HepG2 (cell line): ENCODE measurements at regions not wholly inside any gene's neighbourhood (a gene's known extent, or its start where the extent isn't known, plus 50 kb on each side); places are given as distances from the start of the nearest gene placed in this dataset.
A peak's percentile ranks its signal among the peaks of the same experiment; 100 is the strongest.

Source experiments
- ATAC-seq: fragments of 200-7000 bp; cut with Tn5 transposase; 3 replicates; pipeline ENCODE4 v1.9.1; 2020; ENCODE audit warnings: mild to moderate bottlenecking, moderate library complexity
- BruUV-seq: library from RNA; stranded (reverse); fragments of 400-500 nt; replicated peaks from 2 replicates; lab custom pipeline; 2021; lab: Mats Ljungman, UMichigan
- CTCF ChIA-PET: fragments of 300-600 bp; formaldehyde crosslinking; extraction: SDS; loops from one replicate; lab custom pipeline; 2021; ENCODE audit warnings: low total read pairs, inconsistent platforms, low intra/inter-chr PET ratio; lab: Yijun Ruan, JAX
- POLR2A ChIA-PET: fragments of 350-600 bp; sonication (Branson Sonifier 250); formaldehyde crosslinking; loops from one replicate; lab custom pipeline; 2020; ENCODE audit warnings: antibody characterized with exemption, inconsistent platforms; lab: Yijun Ruan, JAX
- DNase-seq: peaks from one replicate; pipeline ENCODE4 v3.0.0-alpha.2; 2015; ENCODE audit warnings: low spot score
- FAIRE-seq: peaks from 3 replicates; lab custom pipeline; 2011; peaks lifted over from hg19 to GRCh38; lab: Jason Lieb, UNC
- H2AFZ ChIP-seq: one replicate; pipeline ENCODE4 v1.6.1; 2011; ENCODE audit warnings: low read length, inconsistent platforms
- H3K27ac ChIP-seq: fragments of 300-600 bp; 3 replicates; pipeline ENCODE4 v1.8.0; 2011; ENCODE audit warnings: mixed run types, mild to moderate bottlenecking, mixed read lengths, low read length, inconsistent platforms; ENCODE audit not compliant: insufficient read depth; ENCODE audit errors: extremely low read length
- H3K27me3 ChIP-seq, 2 experiments: fragments of 200-600 bp in 1 of 2; 2 replicates in 1 of 2; 3 replicates in 1 of 2; pipeline versions ENCODE4 v1.6.0 to v1.8.0; 2011; ENCODE audit warnings: low read length in 2 of 2, mild to moderate bottlenecking in 2 of 2, moderate library complexity in 2 of 2, inconsistent platforms in 1 of 2; ENCODE audit not compliant: insufficient read depth in 2 of 2, control insufficient read depth in 1 of 2
- H3K36me3 ChIP-seq, 2 experiments: fragments of 200-600 bp in 1 of 2; replicated peaks in 1 of 2; 2 replicates in 1 of 2; 3 replicates in 1 of 2; pipeline versions ENCODE4 v1.5.1 to v1.8.0; 2011; ENCODE audit warnings: low read length in 2 of 2, inconsistent platforms in 1 of 2; ENCODE audit not compliant: insufficient read depth in 2 of 2, control insufficient read depth in 1 of 2
- H3K4me1 ChIP-seq: 2 replicates; pipeline ENCODE4 v1.5.1; 2012; ENCODE audit warnings: low read length, inconsistent platforms; ENCODE audit not compliant: insufficient read depth
- H3K4me2 ChIP-seq: 2 replicates; pipeline ENCODE4 v1.6.0; 2011; ENCODE audit warnings: low read depth, low read length, inconsistent platforms
- H3K4me3 ChIP-seq, 3 experiments: fragments of 200-600 bp in 1 of 3; sonication (generic), shearing (Covaris generic) in 1 of 3; replicated peaks in 1 of 3; 2 replicates each; pipeline ENCODE4 v1.5.1; 2011 to 2016; ENCODE audit warnings: low read length in 3 of 3, inconsistent platforms in 2 of 3, low read depth in 2 of 3, mild to moderate bottlenecking in 2 of 3, control low read depth in 1 of 3, mixed read lengths in 1 of 3; ENCODE audit not compliant: insufficient read depth in 1 of 3
- H3K79me2 ChIP-seq: one replicate; pipeline ENCODE4 v1.6.1; 2011; ENCODE audit warnings: low read length, inconsistent platforms; ENCODE audit not compliant: insufficient read depth
- H3K9ac ChIP-seq: 2 replicates; pipeline ENCODE4 v1.6.0; 2011; ENCODE audit warnings: mild to moderate bottlenecking, low read depth, low read length, inconsistent platforms; ENCODE audit not compliant: insufficient read depth
- H3K9me3 ChIP-seq: 2 replicates; pipeline ENCODE4 v1.5.1; 2012; ENCODE audit warnings: mild to moderate bottlenecking, low read length
- H4K20me1 ChIP-seq: 2 replicates; pipeline ENCODE4 v1.6.0; 2011; ENCODE audit warnings: inconsistent platforms, mild to moderate bottlenecking, low read length, moderate library complexity; ENCODE audit not compliant: insufficient read depth
- GATAD1 ChIP-seq: IDR thresholded peaks from 2 replicates; pipeline ENCODE4 v1.6.1; 2016; ENCODE audit warnings: missing genetic modification reagents, missing compliant biosample characterization
- MAF1 ChIP-seq: sonication (generic); formaldehyde crosslinking; IDR thresholded peaks from 2 replicates; pipeline ENCODE4 v1.5.0; 2020; ENCODE audit warnings: missing genetic modification reagents, borderline replicate concordance
- MAFF ChIP-seq: IDR thresholded peaks from 2 replicates; pipeline ENCODE4 v1.6.1; 2011; ENCODE audit warnings: low read depth, low read length, improper control_type of control experiment
- MAFK ChIP-seq, 2 experiments: IDR thresholded peaks in 1 of 2; conservative IDR thresholded peaks in 1 of 2; 2 replicates each; pipeline ENCODE4 v1.6.1; 2011; ENCODE audit warnings: improper control_type of control experiment in 2 of 2, low read length in 2 of 2
- MZF1 ChIP-seq: sonication (generic); formaldehyde crosslinking; IDR thresholded peaks from 2 replicates; pipeline ENCODE4 v1.8.1; 2023; ENCODE audit warnings: mild to moderate bottlenecking, missing genetic modification reagents, borderline replicate concordance
- PCBP2 ChIP-seq: fragments of 200-400 bp; formaldehyde crosslinking; optimal IDR thresholded peaks from 2 replicates; pipeline ENCODE3; 2018; ENCODE audit warnings: low read length, low read depth; ENCODE audit not compliant: poor library complexity, severe bottlenecking
- TEAD3 ChIP-seq: optimal IDR thresholded peaks from 2 replicates; pipeline ENCODE3; 2016; ENCODE audit warnings: borderline replicate concordance
- ZBTB7B ChIP-seq: sonication (generic); formaldehyde crosslinking; IDR thresholded peaks from 2 replicates; pipeline ENCODE4 v1.4.0; 2020; ENCODE audit warnings: missing genetic modification reagents
- ZC3H4 ChIP-seq: sonication (generic); formaldehyde crosslinking; IDR thresholded peaks from 2 replicates; pipeline ENCODE4 v1.4.0; 2020; ENCODE audit warnings: missing genetic modification reagents, borderline replicate concordance
- ZNF720 ChIP-seq: sonication (generic); formaldehyde crosslinking; IDR thresholded peaks from 2 replicates; pipeline ENCODE4 v1.4.0; 2020; ENCODE audit warnings: missing genetic modification reagents
- WGBS: methylation state at CpG from one replicate; pipeline ENCODE4 v1.1.6; 2017; ENCODE audit warnings: low lambda C conversion rate; 5-methylcytosine and 5-hydroxymethylcytosine counted together
- in situ Hi-C: cut with HindIII; loops from 2 replicates; pipeline ENCODE4 v1.10.0; 2017; ENCODE audit warnings: low pct_unique_long_range_greater_than_20kb; ENCODE audit not compliant: extremely low pct_ligation_motif_present
- intact Hi-C: fragments of 100-400 bp; cut with micrococcal nuclease; formaldehyde crosslinking; loops from one replicate; pipeline ENCODE4 v1.10.0; 2022; ENCODE audit not compliant: unreplicated experiment
- TF ChIP-seq, protein P1 (sequence below): sonication (generic); formaldehyde crosslinking; IDR thresholded peaks from 2 replicates; pipeline ENCODE4 v1.4.0; 2020; ENCODE audit warnings: mild to moderate bottlenecking, missing genetic modification reagents
- TF ChIP-seq, protein P2 (sequence below): sonication (generic); formaldehyde crosslinking; IDR thresholded peaks from 2 replicates; pipeline ENCODE4 v1.8.0; 2022; ENCODE audit warnings: missing genetic modification reagents, mild to moderate bottlenecking, moderate library complexity, borderline replicate concordance

DNA sequence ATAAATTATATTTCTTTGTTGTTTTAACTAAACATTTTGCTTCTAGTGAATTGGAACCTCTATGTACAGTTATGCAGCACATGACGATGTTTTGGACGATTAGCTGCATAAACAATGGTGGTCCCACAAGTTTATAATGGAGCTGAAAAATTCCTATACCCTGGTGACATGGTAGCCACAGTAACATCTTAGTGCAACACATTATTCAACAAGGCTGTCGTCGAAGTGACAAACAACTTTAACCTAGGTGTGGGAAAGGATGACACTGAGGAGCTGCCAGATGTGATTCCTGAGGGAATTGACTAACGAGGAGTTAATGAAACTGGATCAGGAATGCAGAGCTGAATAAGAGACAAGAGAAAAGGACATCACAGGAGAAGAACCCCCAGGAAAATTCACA, 588.9 kb upstream of the EPHA6 start (continued):
- TF ChIP-seq, protein P1, sequence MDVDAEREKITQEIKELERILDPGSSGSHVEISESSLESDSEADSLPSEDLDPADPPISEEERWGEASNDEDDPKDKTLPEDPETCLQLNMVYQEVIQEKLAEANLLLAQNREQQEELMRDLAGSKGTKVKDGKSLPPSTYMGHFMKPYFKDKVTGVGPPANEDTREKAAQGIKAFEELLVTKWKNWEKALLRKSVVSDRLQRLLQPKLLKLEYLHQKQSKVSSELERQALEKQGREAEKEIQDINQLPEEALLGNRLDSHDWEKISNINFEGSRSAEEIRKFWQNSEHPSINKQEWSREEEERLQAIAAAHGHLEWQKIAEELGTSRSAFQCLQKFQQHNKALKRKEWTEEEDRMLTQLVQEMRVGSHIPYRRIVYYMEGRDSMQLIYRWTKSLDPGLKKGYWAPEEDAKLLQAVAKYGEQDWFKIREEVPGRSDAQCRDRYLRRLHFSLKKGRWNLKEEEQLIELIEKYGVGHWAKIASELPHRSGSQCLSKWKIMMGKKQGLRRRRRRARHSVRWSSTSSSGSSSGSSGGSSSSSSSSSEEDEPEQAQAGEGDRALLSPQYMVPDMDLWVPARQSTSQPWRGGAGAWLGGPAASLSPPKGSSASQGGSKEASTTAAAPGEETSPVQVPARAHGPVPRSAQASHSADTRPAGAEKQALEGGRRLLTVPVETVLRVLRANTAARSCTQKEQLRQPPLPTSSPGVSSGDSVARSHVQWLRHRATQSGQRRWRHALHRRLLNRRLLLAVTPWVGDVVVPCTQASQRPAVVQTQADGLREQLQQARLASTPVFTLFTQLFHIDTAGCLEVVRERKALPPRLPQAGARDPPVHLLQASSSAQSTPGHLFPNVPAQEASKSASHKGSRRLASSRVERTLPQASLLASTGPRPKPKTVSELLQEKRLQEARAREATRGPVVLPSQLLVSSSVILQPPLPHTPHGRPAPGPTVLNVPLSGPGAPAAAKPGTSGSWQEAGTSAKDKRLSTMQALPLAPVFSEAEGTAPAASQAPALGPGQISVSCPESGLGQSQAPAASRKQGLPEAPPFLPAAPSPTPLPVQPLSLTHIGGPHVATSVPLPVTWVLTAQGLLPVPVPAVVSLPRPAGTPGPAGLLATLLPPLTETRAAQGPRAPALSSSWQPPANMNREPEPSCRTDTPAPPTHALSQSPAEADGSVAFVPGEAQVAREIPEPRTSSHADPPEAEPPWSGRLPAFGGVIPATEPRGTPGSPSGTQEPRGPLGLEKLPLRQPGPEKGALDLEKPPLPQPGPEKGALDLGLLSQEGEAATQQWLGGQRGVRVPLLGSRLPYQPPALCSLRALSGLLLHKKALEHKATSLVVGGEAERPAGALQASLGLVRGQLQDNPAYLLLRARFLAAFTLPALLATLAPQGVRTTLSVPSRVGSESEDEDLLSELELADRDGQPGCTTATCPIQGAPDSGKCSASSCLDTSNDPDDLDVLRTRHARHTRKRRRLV: no peak
- TF ChIP-seq, protein P2, sequence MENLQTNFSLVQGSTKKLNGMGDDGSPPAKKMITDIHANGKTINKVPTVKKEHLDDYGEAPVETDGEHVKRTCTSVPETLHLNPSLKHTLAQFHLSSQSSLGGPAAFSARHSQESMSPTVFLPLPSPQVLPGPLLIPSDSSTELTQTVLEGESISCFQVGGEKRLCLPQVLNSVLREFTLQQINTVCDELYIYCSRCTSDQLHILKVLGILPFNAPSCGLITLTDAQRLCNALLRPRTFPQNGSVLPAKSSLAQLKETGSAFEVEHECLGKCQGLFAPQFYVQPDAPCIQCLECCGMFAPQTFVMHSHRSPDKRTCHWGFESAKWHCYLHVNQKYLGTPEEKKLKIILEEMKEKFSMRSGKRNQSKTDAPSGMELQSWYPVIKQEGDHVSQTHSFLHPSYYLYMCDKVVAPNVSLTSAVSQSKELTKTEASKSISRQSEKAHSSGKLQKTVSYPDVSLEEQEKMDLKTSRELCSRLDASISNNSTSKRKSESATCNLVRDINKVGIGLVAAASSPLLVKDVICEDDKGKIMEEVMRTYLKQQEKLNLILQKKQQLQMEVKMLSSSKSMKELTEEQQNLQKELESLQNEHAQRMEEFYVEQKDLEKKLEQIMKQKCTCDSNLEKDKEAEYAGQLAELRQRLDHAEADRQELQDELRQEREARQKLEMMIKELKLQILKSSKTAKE (CRISPR knock-in tag): no peak
- TF ChIP-seq ZNF720 (CRISPR knock-in tag): no peak

DNA sequence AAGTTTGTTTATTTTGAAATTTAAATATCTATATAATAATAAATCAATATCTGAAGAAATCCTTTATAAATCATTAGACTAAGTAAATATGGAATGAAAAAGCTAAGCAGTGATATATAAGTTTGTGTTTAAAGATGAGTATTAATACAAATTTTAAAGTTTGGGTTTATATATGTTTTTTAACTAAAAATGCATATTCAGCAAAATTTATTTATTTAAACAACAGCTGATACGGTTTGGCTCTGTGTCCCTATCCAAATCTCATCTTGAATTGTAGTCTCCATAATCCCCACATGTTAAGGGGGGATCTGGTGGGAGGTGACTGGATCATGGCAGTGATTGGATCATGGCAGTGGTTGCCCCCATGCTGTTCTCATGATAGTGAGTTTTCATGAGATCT, 580.7 kb upstream of the EPHA6 start:
- H3K4me2 ChIP-seq: no peak overlapping the region
- 0% methylated on average over 1 of the region's 1 CpG for WGBS
- no peaks in the 10 kb centered on the region for H3K9me3 ChIP-seq
- no peak overlapping the region for H3K4me3 ChIP-seq
- ATAC-seq (no peak), DNase-seq (no peak), FAIRE-seq (no peak)
- no peak overlapping the region for H3K27ac ChIP-seq
- no peaks in the 10 kb centered on the region for H4K20me1 ChIP-seq
- intact Hi-C loops: no loop called here
- H3K79me2 ChIP-seq: no peaks in the 10 kb centered on the region
- H3K27me3 ChIP-seq: no peaks in the 10 kb centered on the region
- TF ChIP-seq PCBP2: no peak
- TF ChIP-seq ZC3H4 (CRISPR knock-in tag): no peak
- TF ChIP-seq MAFF: peak; percentile 89
- TF ChIP-seq GATAD1 (CRISPR knock-in tag): no peak
- TF ChIP-seq ZBTB7B (CRISPR knock-in tag): no peak
- no peak for TF ChIP-seq TEAD3 (CRISPR knock-in tag)
- peak; percentile 79 to 96 for TF ChIP-seq MAFK (conservative IDR thresholded peaks at IDR 0.05 in 1 of 2, IDR thresholded peaks at IDR 0.05 in 1 of 2; ENCODE audit: low read length in 2 of 2)
- no peak for TF ChIP-seq MAF1
- TF ChIP-seq MZF1 (CRISPR knock-in tag): no peak
- H3K36me3 ChIP-seq: no peaks in the 10 kb centered on the region
- no peak overlapping the region for H3K9ac ChIP-seq
- no TSS peak for BruUV-seq
- in situ Hi-C loops: no loop called here
- no peak overlapping the region for H2AFZ ChIP-seq
- no peaks in the 10 kb centered on the region for H3K4me1 ChIP-seq
- ChIA-PET POLR2A (no interaction called here), CTCF (no interaction called here)
